ENCODE measurements at regions not wholly inside any gene's neighbourhood (a gene's known extent, or its start where the extent isn't known, plus 50 kb on each side); places are given as distances from the start of the nearest gene placed in this dataset.

GRCh38 chr6:37748118-37748517, 50.4 kb upstream of the MDGA1 start:
- no peak for TF ChIP-seq POLR2A (IDR thresholded peaks at IDR 0.05)
- TF ChIP-seq CTCF (IDR thresholded peaks at IDR 0.05) = no peak
- no peak for TF ChIP-seq POLR2AphosphoS5 (IDR thresholded peaks at IDR 0.05)
